Stimulated activated CD8-positive, alpha-beta memory T cell treated with anti-CD3 and anti-CD28 coated beads, Interleukin-7, amount 100 ng/mL, for 4 hours (primary cell): ENCODE measurements at regions not wholly inside any gene's neighbourhood (a gene's known extent, or its start where the extent isn't known, plus 50 kb on each side); places are given as distances from the start of the nearest gene placed in this dataset.
"Not testable (repeated sequence)": the region's sequence is repeated elsewhere in the genome, so short reads cannot be mapped to it uniquely, and the experiment has no call there.

ENCODE experiments used
- DNase-seq, 2 donors: peaks; one replicate each; pipeline ENCODE4 v3.0.0-alpha.2; 2020; ENCODE audit warnings: low read depth in 2 of 2

GRCh38 chr4:66712301-66712921, 832.9 kb downstream of the CENPC start:
- DNase-seq, result not testable (repeated sequence)

GRCh38 chr4:66704243-66704642, 841.1 kb downstream of the CENPC start:
- DNase-seq, result no peak

- no peak for DNase-seq
These were observed 850.6 kb downstream of the CENPC start for GRCh38 chr4:66694739-66695138.

GRCh38 chr4:66693694-66694093, 851.6 kb downstream of the CENPC start:
- no peak for DNase-seq

- DNase-seq, result no peak
These were observed 854.2 kb downstream of the CENPC start for GRCh38 chr4:66691101-66691500.

GRCh38 chr4:66688674-66689073, 856.6 kb downstream of the CENPC start:
- no peak for DNase-seq

- no peak for DNase-seq
These were observed 857.8 kb downstream of the CENPC start for GRCh38 chr4:66687459-66687858.

GRCh38 chr4:66681962-66682361, 863.3 kb downstream of the CENPC start:
- no peak for DNase-seq

GRCh38 chr4:66667249-66667648, 878.1 kb downstream of the CENPC start:
- DNase-seq, result no peak

- DNase-seq, result no peak
These were observed 882.7 kb downstream of the CENPC start for GRCh38 chr4:66662620-66663019.

GRCh38 chr4:66658809-66659208, 886.5 kb downstream of the CENPC start:
- DNase-seq, result no peak

GRCh38 chr4:66655505-66655904, 889.8 kb downstream of the CENPC start:
- DNase-seq, result no peak

GRCh38 chr4:66653937-66654336, 891.4 kb downstream of the CENPC start:
- no peak for DNase-seq

- DNase-seq, result no peak
These were observed 896.1 kb downstream of the CENPC start for GRCh38 chr4:66649236-66649635.

GRCh38 chr4:66647926-66648325, 897.4 kb downstream of the CENPC start:
- DNase-seq, result no peak

- DNase-seq, result no peak
These were observed 897.8 kb downstream of the CENPC start for GRCh38 chr4:66647476-66647875.

- no peak for DNase-seq
These were observed 904.9 kb downstream of the CENPC start for GRCh38 chr4:66640233-66640990.

- DNase-seq, result no peak
These were observed 905.9 kb downstream of the CENPC start for GRCh38 chr4:66639361-66639760.

- no peak for DNase-seq
These were observed 909.0 kb downstream of the CENPC start for GRCh38 chr4:66636349-66636748.

GRCh38 chr4:66633477-66633876, 911.8 kb downstream of the CENPC start:
- no peak for DNase-seq

- DNase-seq, result no peak
These were observed 915.4 kb downstream of the CENPC start for GRCh38 chr4:66629927-66630326.

- DNase-seq, result no peak
These were observed 917.2 kb downstream of the CENPC start for GRCh38 chr4:66628146-66628545.

GRCh38 chr4:66625480-66625879, 919.8 kb downstream of the CENPC start:
- DNase-seq, result no peak

GRCh38 chr4:66613591-66613990, 931.7 kb downstream of the CENPC start:
- DNase-seq, result no peak
